Stimulated activated naive CD8-positive, alpha-beta T cell treated with anti-CD3 and anti-CD28 coated beads, Interleukin-15, amount 100 ng/mL, for 72 hours (primary cell): ENCODE measurements at regions not wholly inside any gene's neighbourhood (a gene's known extent, or its start where the extent isn't known, plus 50 kb on each side); places are given as distances from the start of the nearest gene placed in this dataset.
"Not testable (repeated sequence)": the region's sequence is repeated elsewhere in the genome, so short reads cannot be mapped to it uniquely, and the experiment has no call there.

Source experiments
- ATAC-seq: fragments of 150-1000 bp; cut with Tn5 transposase; 2 replicates; pipeline ENCODE4 v1.10.0; 2021; ENCODE audit warnings: mild to moderate bottlenecking, moderate library complexity
- DNase-seq, 2 donors: peaks; one replicate each; pipeline ENCODE4 v3.0.0; 2021 to 2022
- H3K27ac Mint-ChIP-seq, 2 donors: one replicate each; pipeline ENCODE4 v1.8.0; 2022; ENCODE audit warnings: mild to moderate bottlenecking in 2 of 2, mixed read lengths in 2 of 2, moderate library complexity in 2 of 2
- H3K27me3 Mint-ChIP-seq: one replicate; pipeline ENCODE4 v1.8.0; 2022; ENCODE audit warnings: mixed read lengths
- H3K4me1 Mint-ChIP-seq: one replicate; pipeline ENCODE4 v1.8.0; 2022; ENCODE audit warnings: mild to moderate bottlenecking, mixed read lengths
- H3K4me3 Mint-ChIP-seq, 2 donors: one replicate each; pipeline ENCODE4 v1.8.0; 2022; ENCODE audit warnings: mild to moderate bottlenecking in 2 of 2, mixed read lengths in 2 of 2, moderate library complexity in 1 of 2
- H3K9me3 Mint-ChIP-seq, 2 donors: one replicate each; pipeline ENCODE4 v1.8.0; 2022; ENCODE audit warnings: mixed read lengths in 2 of 2

GRCh38 chr1:176396604-176397395 lies 66.2 kb upstream of the PAPPA2 start:
- not testable (repeated sequence) for H3K27ac Mint-ChIP-seq, DNase-seq, H3K4me3 Mint-ChIP-seq, H3K27me3 Mint-ChIP-seq, ATAC-seq, H3K4me1 Mint-ChIP-seq
- H3K9me3 Mint-ChIP-seq = peaks cover 9 to 14% of the 10 kb centered on the region in 2 donors

- no peak overlapping the region for H3K27ac Mint-ChIP-seq
- ATAC-seq (no peak), DNase-seq (no peak)
- H3K27me3 Mint-ChIP-seq = no peaks in the 10 kb centered on the region
- H3K4me3 Mint-ChIP-seq = no peak overlapping the region
- no peaks in the 10 kb centered on the region for H3K4me1 Mint-ChIP-seq
- peaks cover 0 to 15% of the 10 kb centered on the region in 2 donors for H3K9me3 Mint-ChIP-seq
Measured at GRCh38 chr1:176391621-176392020, 71.4 kb upstream of the PAPPA2 start.

- no peak for ATAC-seq
- no peak for DNase-seq
- Mint-ChIP-seq H3K27me3 (no peaks in the 10 kb centered on the region), H3K4me1 (no peaks in the 10 kb centered on the region), H3K4me3 (no peak overlapping the region), H3K9me3 (peaks cover 0 to 15% of the 10 kb centered on the region in 2 donors), H3K27ac (no peak overlapping the region)
Measured at GRCh38 chr1:176384841-176385240, 78.1 kb upstream of the PAPPA2 start.

- ATAC-seq (no peak), DNase-seq (no peak)
- H3K9me3 Mint-ChIP-seq = no peaks in the 10 kb centered on the region
Measured at GRCh38 chr1:176382163-176382562, 80.8 kb upstream of the PAPPA2 start.

GRCh38 chr1:176379626-176380339 lies 83.2 kb upstream of the PAPPA2 start:
- no peak for DNase-seq

More at GRCh38 chr1:176382163-176382562, 80.8 kb upstream of the PAPPA2 start:
- Mint-ChIP-seq H3K27me3 (no peaks in the 10 kb centered on the region), H3K4me3 (no peak overlapping the region), H3K4me1 (no peaks in the 10 kb centered on the region), H3K27ac (no peak overlapping the region)

GRCh38 chr1:176374967-176375569 lies 87.9 kb upstream of the PAPPA2 start:
- Mint-ChIP-seq H3K4me1 (no peaks in the 10 kb centered on the region), H3K27me3 (peaks cover 14% of the 10 kb centered on the region), H3K4me3 (no peak overlapping the region), H3K9me3 (no peaks in the 10 kb centered on the region), H3K27ac (no peak overlapping the region)
- peak; percentile 48 to 51 for DNase-seq
- ATAC-seq = no peak

More at GRCh38 chr1:176379626-176380339, 83.2 kb upstream of the PAPPA2 start:
- Mint-ChIP-seq H3K4me3 (no peak overlapping the region), H3K27ac (no peak overlapping the region), H3K27me3 (no peaks in the 10 kb centered on the region), H3K4me1 (no peaks in the 10 kb centered on the region), H3K9me3 (no peaks in the 10 kb centered on the region)
- no peak for ATAC-seq

GRCh38 chr1:176364236-176364905 lies 98.6 kb upstream of the PAPPA2 start:
- Mint-ChIP-seq H3K27ac (no peak overlapping the region), H3K4me1 (no peaks in the 10 kb centered on the region), H3K27me3 (peaks cover 8% of the 10 kb centered on the region), H3K4me3 (no peak overlapping the region), H3K9me3 (peaks cover 0 to 7% of the 10 kb centered on the region in 2 donors)
- ATAC-seq (no peak), DNase-seq (no peak)

GRCh38 chr1:176349135-176349715 lies 113.8 kb upstream of the PAPPA2 start:
- peaks cover 17 to 32% of the 10 kb centered on the region in 2 donors for H3K9me3 Mint-ChIP-seq
- not testable (repeated sequence) for H3K27me3 Mint-ChIP-seq, H3K4me1 Mint-ChIP-seq, H3K27ac Mint-ChIP-seq, DNase-seq, ATAC-seq, H3K4me3 Mint-ChIP-seq

GRCh38 chr1:176341656-176342055 lies 121.3 kb upstream of the PAPPA2 start:
- Mint-ChIP-seq H3K4me3 (no peak overlapping the region), H3K27ac (no peak overlapping the region), H3K27me3 (no peaks in the 10 kb centered on the region), H3K9me3 (peaks cover 23 to 25% of the 10 kb centered on the region in 2 donors), H3K4me1 (no peaks in the 10 kb centered on the region)
- no peak for ATAC-seq
- no peak for DNase-seq

- Mint-ChIP-seq H3K9me3 (peaks cover 5 to 19% of the 10 kb centered on the region in 2 donors), H3K4me1 (no peaks in the 10 kb centered on the region), H3K27ac (no peak overlapping the region), H3K27me3 (peaks cover 7% of the 10 kb centered on the region), H3K4me3 (no peak overlapping the region)
- no peak for ATAC-seq
- no peak for DNase-seq
Measured at GRCh38 chr1:176338877-176339276, 124.1 kb upstream of the PAPPA2 start.

- H3K4me1 Mint-ChIP-seq = no peaks in the 10 kb centered on the region
- peaks cover 2% of the 10 kb centered on the region for H3K27me3 Mint-ChIP-seq
- no peak overlapping the region for H3K4me3 Mint-ChIP-seq
- DNase-seq = no peak
- peaks cover 0 to 8% of the 10 kb centered on the region in 2 donors for H3K9me3 Mint-ChIP-seq
- H3K27ac Mint-ChIP-seq = no peak overlapping the region
- no peak for ATAC-seq
Measured at GRCh38 chr1:176330782-176331181, 123.7 kb upstream of the COP1 start.

- peaks cover 0 to 5% of the 10 kb centered on the region in 2 donors for H3K9me3 Mint-ChIP-seq
- peak overlapping the region in 1 of 2 donors; percentile 1 for H3K27ac Mint-ChIP-seq
- ATAC-seq (no peak), DNase-seq (no peak)
- no peaks in the 10 kb centered on the region for H3K4me1 Mint-ChIP-seq
- peaks cover 9% of the 10 kb centered on the region for H3K27me3 Mint-ChIP-seq
- H3K4me3 Mint-ChIP-seq = no peak overlapping the region
Measured at GRCh38 chr1:176325664-176326063, 118.6 kb upstream of the COP1 start.

- H3K27me3 Mint-ChIP-seq = peaks cover 9% of the 10 kb centered on the region
- ATAC-seq (no peak), DNase-seq (no peak)
- no peaks in the 10 kb centered on the region for H3K4me1 Mint-ChIP-seq
- peaks cover 0 to 5% of the 10 kb centered on the region in 2 donors for H3K9me3 Mint-ChIP-seq
- H3K4me3 Mint-ChIP-seq = no peak overlapping the region
- H3K27ac Mint-ChIP-seq = no peak overlapping the region
Measured at GRCh38 chr1:176323472-176323871, 116.4 kb upstream of the COP1 start.

- Mint-ChIP-seq H3K27ac (peak overlapping the region in 1 of 2 donors; percentile 9), H3K4me3 (no peak overlapping the region), H3K27me3 (no peaks in the 10 kb centered on the region), H3K4me1 (no peaks in the 10 kb centered on the region), H3K9me3 (peaks cover 6 to 18% of the 10 kb centered on the region in 2 donors)
- DNase-seq = no peak
- ATAC-seq = no peak
Measured at GRCh38 chr1:176315519-176316220, 108.6 kb upstream of the COP1 start.
